GM19193 (cell line): ENCODE measurements at regions not wholly inside any gene's neighbourhood (a gene's known extent, or its start where the extent isn't known, plus 50 kb on each side); places are given as distances from the start of the nearest gene placed in this dataset.

ENCODE experiments used
- POLR2A ChIP-seq: IDR thresholded peaks from 4 replicates; pipeline ENCODE4 v1.6.1; 2011; ENCODE audit not compliant: insufficient read depth, insufficient read length; ENCODE audit errors: extremely low read depth

DNA sequence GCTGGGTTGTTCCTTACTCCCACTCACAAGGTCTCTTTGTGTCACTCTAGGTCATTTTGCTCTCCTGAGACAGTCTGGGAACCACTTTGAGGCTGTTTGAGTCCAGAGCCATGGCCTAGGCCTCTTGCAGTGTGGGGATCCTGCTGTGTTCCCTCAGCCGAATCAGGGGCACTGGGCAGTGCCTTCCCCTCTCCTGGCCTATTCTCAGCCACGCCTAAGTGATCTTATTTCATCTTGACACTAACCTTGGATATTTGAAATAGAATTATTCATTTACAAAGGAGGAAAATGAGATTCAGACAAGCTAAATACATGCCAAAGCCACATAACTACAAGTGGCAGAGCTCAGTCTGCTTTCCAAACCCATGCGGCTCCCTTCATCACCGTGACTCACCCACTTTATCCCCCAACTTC lies 557.2 kb upstream of the TBL1XR1 start:
- no peak for TF ChIP-seq POLR2A

DNA sequence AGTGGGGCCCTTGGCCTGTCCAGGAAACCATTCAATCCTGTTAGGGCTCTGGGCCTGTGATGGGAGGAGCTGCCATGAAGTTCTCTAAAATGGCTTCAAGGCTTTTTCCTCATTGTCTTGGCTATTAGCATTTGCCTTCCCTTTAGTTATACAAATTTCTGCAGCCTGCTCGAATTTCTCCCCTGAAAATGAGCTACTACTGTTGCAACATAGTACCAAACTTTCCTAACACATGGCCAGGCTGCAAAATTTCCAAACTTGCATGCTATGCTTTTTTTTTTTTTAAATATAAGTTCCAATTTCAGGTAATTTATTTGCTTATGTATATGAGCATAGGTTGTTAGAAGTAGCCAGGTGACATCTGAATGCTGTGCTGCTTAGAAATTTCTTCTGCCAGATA lies 560.8 kb upstream of the TBL1XR1 start:
- no peak for TF ChIP-seq POLR2A

- no peak for TF ChIP-seq POLR2A
Measured at GRCh38 chr3:177760803-177761202, 563.5 kb upstream of the TBL1XR1 start.

- no peak for TF ChIP-seq POLR2A
Measured at GRCh38 chr3:177764377-177764912, 567.2 kb upstream of the TBL1XR1 start.

GRCh38 chr3:177764933-177765332 lies 567.7 kb upstream of the TBL1XR1 start:
- no peak for TF ChIP-seq POLR2A

DNA sequence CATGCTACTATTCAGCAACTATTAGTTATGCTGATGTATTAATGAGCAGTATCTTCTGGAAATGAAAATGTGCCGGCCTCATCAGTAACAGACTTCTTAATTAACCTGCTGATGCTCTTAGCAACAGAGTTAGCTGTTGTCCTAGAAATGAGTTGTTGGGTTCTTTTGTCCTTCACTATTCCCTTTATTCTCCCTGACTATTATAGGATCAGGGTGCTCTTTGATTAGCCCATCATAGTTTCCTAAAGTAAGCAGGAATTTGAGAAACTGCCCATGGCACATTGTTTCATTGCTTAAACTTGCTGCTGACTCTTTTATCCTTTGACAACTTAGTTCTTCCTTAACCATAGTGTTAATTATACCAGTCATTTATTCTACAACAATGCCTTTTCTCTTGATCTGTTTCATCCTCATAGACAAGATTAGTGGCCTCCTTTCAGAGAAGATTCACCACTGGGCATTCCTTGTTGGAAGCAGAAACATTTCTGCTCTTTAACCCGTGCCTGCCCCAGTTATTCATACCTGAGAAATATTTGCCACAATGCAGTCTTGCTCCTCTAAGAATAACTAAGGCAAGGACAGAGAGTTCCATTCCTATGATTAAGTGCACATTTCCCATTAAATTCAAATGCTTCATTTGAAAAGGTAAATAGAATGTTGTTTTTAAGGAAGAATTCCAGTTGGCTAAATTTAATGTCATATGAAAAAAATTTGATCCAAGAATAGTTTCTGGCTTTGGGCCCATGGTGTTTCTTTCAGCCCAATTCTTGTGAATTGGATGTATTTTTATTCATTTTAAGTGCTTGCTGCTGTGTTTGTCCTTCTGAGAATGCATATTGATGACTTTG lies 573.3 kb upstream of the TBL1XR1 start:
- TF ChIP-seq POLR2A: no peak

DNA sequence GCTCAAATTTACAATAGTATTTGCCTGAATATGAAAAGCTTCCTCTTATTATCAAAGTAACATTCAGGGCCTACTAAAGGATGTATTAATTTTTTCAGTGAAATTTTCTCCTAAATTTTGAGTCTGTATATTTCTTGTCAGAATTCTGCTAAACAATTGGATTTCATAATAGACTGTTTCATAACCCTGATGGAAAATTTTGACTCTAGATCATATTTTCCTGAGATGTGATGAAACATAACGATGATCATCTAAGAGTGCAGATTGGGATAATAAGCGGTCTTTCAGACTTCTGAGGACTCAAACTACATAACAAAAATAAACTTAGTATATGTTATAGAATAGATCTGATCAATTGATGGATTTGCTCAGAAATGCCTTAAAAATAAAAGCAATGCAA lies 574.5 kb upstream of the TBL1XR1 start:
- no peak for TF ChIP-seq POLR2A

DNA sequence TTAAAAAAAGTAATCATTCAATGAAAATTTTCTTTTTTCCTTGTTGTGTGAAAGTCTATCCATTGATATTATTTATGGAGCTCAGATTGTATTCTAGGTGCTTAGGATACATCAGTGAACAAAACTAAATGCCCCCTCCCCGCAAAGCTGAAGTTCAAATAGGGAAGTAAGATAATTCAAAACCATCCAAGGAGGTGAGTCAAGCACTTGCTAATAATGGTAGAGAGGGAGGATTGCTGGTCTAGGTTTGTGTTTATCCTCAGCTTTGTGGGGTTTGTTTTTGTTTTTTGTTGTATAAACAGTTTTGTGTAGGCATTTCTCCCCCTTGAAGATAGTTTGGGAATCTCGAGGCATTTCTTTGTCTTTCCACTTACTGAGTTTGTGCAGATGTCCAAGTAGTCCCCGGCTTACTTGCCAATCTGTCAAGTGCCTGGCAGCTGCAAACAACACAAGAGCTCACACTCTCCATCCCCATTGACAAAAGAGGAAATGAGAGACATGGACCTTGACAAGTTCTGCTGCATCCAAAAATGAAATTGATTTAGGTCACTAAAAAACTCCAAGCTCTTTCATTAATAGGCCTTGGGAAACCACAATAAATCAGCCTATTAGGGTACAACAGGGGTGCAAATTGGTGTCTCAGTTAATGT lies 575.8 kb upstream of the TBL1XR1 start:
- TF ChIP-seq POLR2A: no peak

DNA sequence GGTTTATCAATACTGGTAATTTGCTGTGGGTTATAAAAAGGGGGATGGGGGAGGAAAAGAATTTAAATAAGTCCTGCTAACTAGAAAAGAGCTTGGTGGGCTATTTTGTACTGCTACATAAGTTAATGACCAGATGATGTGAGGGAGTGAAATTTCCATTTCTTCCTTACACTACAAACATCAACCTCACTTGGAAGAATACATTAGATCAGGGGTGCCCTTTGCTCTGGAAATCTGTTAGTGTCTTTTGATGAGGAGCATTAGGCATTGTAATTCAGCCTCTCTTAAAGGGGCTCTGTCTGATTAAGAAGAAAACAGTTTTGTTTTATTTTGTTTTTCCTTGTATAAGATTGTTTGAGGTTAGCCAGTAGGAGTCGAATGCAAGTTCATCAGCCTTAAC lies 576.4 kb upstream of the TBL1XR1 start:
- no peak for TF ChIP-seq POLR2A

- no peak for TF ChIP-seq POLR2A
Measured at GRCh38 chr3:177776661-177777101, 579.4 kb upstream of the TBL1XR1 start.

- no peak for TF ChIP-seq POLR2A
Measured at GRCh38 chr3:177777699-177778098, 580.4 kb upstream of the TBL1XR1 start.

GRCh38 chr3:177778633-177779032 lies 581.4 kb upstream of the TBL1XR1 start:
- no peak for TF ChIP-seq POLR2A

DNA sequence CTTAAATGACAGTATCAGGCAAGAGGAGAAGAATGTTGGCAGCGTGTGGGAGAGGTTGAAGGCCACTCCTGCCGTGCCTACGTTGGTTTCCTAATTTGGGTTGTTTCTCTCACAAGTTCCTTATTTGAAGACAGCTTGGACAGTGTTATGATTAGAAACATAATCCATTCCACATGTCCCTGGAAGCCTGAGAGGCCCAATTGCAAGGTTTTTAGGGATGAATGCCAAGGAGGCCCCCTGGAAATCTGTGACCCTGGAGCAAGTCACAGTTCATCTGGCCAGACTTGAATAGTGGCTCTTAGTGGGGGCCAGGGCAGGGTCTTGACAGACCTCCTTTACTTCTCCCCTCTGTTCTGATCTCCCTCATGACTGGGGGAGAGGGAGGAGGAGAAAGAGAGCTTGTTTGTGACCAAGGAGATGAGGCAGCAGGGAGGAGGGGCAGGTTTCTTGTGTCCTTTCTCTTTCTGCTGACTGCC lies 584.4 kb upstream of the TBL1XR1 start:
- TF ChIP-seq POLR2A: no peak

DNA sequence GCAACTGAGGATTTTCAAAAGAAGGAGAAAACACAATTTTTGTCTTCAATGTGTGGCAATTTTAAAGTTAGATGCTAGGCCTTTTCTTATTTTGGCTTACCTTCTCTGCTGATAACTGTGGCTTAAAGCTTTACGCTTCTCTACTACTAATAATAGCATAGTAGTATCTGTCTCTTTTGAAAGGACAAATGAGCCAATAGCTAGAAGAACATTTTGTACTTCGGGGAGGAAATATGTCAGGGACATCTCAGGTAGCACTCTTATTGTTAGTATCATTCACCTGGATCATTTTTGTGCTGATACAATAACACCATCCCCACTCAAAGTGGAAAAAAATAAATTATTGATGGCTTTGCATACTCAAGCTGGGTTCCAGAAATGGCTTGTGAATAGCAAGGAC lies 586.1 kb upstream of the TBL1XR1 start:
- TF ChIP-seq POLR2A: no peak

- TF ChIP-seq POLR2A: no peak
Measured at GRCh38 chr3:177783767-177784166, 586.5 kb upstream of the TBL1XR1 start.
